GM10248 (cell line): ENCODE measurements at regions not wholly inside any gene's neighbourhood (a gene's known extent, or its start where the extent isn't known, plus 50 kb on each side); places are given as distances from the start of the nearest gene placed in this dataset.

Experiments used
- CTCF ChIA-PET: fragments of 300-600 bp; sonication (Branson Sonifier 250); formaldehyde crosslinking; extraction: SDS; loops from one replicate; lab custom pipeline; 2021; ENCODE audit warnings: antibody characterized with exemption; lab: Yijun Ruan, JAX
- POLR2A ChIA-PET: fragments of 350-650 bp; sonication (Branson Sonifier 250); formaldehyde crosslinking; extraction: SDS; loops from one replicate; lab custom pipeline; 2020; ENCODE audit warnings: antibody characterized with exemption; lab: Yijun Ruan, JAX
- DNase-seq: peaks from one replicate; pipeline ENCODE4 v3.0.0; 2012; ENCODE audit errors: extremely low spot score
- CTCF ChIP-seq: IDR thresholded peaks from 2 replicates; pipeline ENCODE4 v1.5.1; 2012; ENCODE audit warnings: mild to moderate bottlenecking, low read depth; ENCODE audit errors: extremely low read depth, missing control alignments, control extremely low read depth

GRCh38 chr18:51603111-51603510, 405.6 kb upstream of the MEX3C start:
- POLR2A ChIA-PET: no interaction called here
- DNase-seq: no peak
- CTCF ChIA-PET: interaction anchor here (0.7 kb wide), 1 partner anchor 17 kb away, joined by 3 read pairs; no protein-coding TSS in a partner anchor
- no peak for TF ChIP-seq CTCF

GRCh38 chr18:51603551-51603950, 406.1 kb upstream of the MEX3C start:
- ChIA-PET CTCF (interaction anchor here (0.7 kb wide), 1 partner anchor 17 kb away, joined by 3 read pairs; no protein-coding TSS in a partner anchor), POLR2A (no interaction called here)
- no peak for DNase-seq
- no peak for TF ChIP-seq CTCF

GRCh38 chr18:51610481-51610880, 413.0 kb upstream of the MEX3C start:
- TF ChIP-seq CTCF: no peak
- no peak for DNase-seq
- CTCF ChIA-PET: interaction anchor here (0.8 to 6.2 kb wide), 2 partner anchors 11 to 20 kb away, joined by 3 to 41 read pairs; no protein-coding TSS in a partner anchor
- POLR2A ChIA-PET: no interaction called here

- TF ChIP-seq CTCF: no peak
- ChIA-PET CTCF (interaction anchor here (0.8 to 6.2 kb wide), 2 partner anchors 10 to 21 kb away, joined by 3 to 41 read pairs; no protein-coding TSS in a partner anchor), POLR2A (no interaction called here)
- DNase-seq: no peak
These were observed 413.8 kb upstream of the MEX3C start for GRCh38 chr18:51611326-51611725.

- no peak for DNase-seq
- ChIA-PET POLR2A (no interaction called here), CTCF (interaction anchor here (1.0 kb wide), 1 partner anchor 13 kb away, joined by 3 read pairs; no protein-coding TSS in a partner anchor)
- TF ChIP-seq CTCF: no peak
These were observed 416.6 kb upstream of the MEX3C start for GRCh38 chr18:51614033-51614432.

- DNase-seq: no peak
- POLR2A ChIA-PET: no interaction called here
- CTCF ChIA-PET: no interaction called here
- no peak for TF ChIP-seq CTCF
These were observed 417.6 kb upstream of the MEX3C start for GRCh38 chr18:51614967-51615571.
